SK-N-SH treated with all-trans-retinoic acid at 6 μM for 48 hours (cell line): ENCODE measurements at regions not wholly inside any gene's neighbourhood (a gene's known extent, or its start where the extent isn't known, plus 50 kb on each side); places are given as distances from the start of the nearest gene placed in this dataset.

ENCODE experiments used
- ATAC-seq: fragments of 200-7000 bp; cut with Tn5 transposase; 3 replicates; pipeline ENCODE4 v1.9.1; 2020; ENCODE audit warnings: mild to moderate bottlenecking, moderate library complexity
- ARNTL ChIP-seq: fragments of 450-650 bp; formaldehyde crosslinking; IDR thresholded peaks from 2 replicates; pipeline ENCODE4 v1.5.0; 2020; ENCODE audit warnings: low read depth, mild to moderate bottlenecking, moderate library complexity, borderline replicate concordance
- BACH2 ChIP-seq: fragments of 250-450 bp; sonication (Bioruptor Pico); IDR thresholded peaks from 2 replicates; pipeline ENCODE4 v1.9.0; 2021; ENCODE audit warnings: mild to moderate bottlenecking, borderline replicate concordance
- ESRRG ChIP-seq: fragments of 250-450 bp; sonication (Bioruptor Pico); IDR thresholded peaks from 2 replicates; pipeline ENCODE4 v1.6.1; 2021; ENCODE audit warnings: mild to moderate bottlenecking
- GLIS3 ChIP-seq: fragments of 250-450 bp; sonication (Bioruptor Pico); IDR thresholded peaks from 2 replicates; pipeline ENCODE4 v1.5.0; 2020; ENCODE audit warnings: mild to moderate bottlenecking, moderate library complexity
- ISL1 ChIP-seq: fragments of 250-450 bp; sonication (Bioruptor Pico); IDR thresholded peaks from 2 replicates; pipeline ENCODE4 v2.1.2; 2022; ENCODE audit warnings: mild to moderate bottlenecking, moderate library complexity
- OSR1 ChIP-seq: fragments of 250-450 bp; sonication (Bioruptor Pico); IDR thresholded peaks from 2 replicates; pipeline ENCODE4 v1.8.0; 2022; ENCODE audit warnings: moderate library complexity, mild to moderate bottlenecking, inconsistent platforms
- PPARA ChIP-seq: fragments of 250-450 bp; sonication (Bioruptor Pico); IDR thresholded peaks from 2 replicates; pipeline ENCODE4 v1.5.0; 2020; ENCODE audit warnings: mild to moderate bottlenecking, borderline replicate concordance
- RARB ChIP-seq: fragments of 250-450 bp; sonication (Bioruptor Pico); IDR thresholded peaks from 2 replicates; pipeline ENCODE4 v1.8.0; 2021; ENCODE audit warnings: mild to moderate bottlenecking, moderate library complexity
- SNAI2 ChIP-seq: fragments of 250-450 bp; sonication (Bioruptor Pico); IDR thresholded peaks from 2 replicates; pipeline ENCODE4 v1.5.0; 2020; ENCODE audit warnings: mild to moderate bottlenecking, moderate library complexity
- TCF4 ChIP-seq: fragments of 250-450 bp; sonication (Bioruptor Pico); IDR thresholded peaks from 2 replicates; pipeline ENCODE4 v1.8.0; 2021; ENCODE audit warnings: mild to moderate bottlenecking, moderate library complexity, borderline replicate concordance
- TOX ChIP-seq: fragments of 250-450 bp; sonication (Bioruptor Pico); IDR thresholded peaks from 2 replicates; pipeline ENCODE4 v1.8.0; 2021; ENCODE audit warnings: mild to moderate bottlenecking, moderate library complexity, borderline replicate concordance
- TSHZ2 ChIP-seq: fragments of 250-450 bp; sonication (Bioruptor Pico); IDR thresholded peaks from 2 replicates; pipeline ENCODE4 v1.5.0; 2020; ENCODE audit warnings: mild to moderate bottlenecking, moderate library complexity
- ZC3H10 ChIP-seq: fragments of 250-450 bp; sonication (Bioruptor Pico); IDR thresholded peaks from 2 replicates; pipeline ENCODE4 v1.5.1; 2021; ENCODE audit warnings: mild to moderate bottlenecking, moderate library complexity
- ZFP3 ChIP-seq: fragments of 250-450 bp; sonication (Bioruptor Pico); IDR thresholded peaks from 2 replicates; pipeline ENCODE4 v1.5.0; 2020; ENCODE audit warnings: mild to moderate bottlenecking, moderate library complexity
- ZNF565 ChIP-seq: fragments of 450-650 bp; formaldehyde crosslinking; conservative IDR thresholded peaks from 2 replicates; pipeline ENCODE4 v1.5.0; 2020; ENCODE audit warnings: low read depth, mild to moderate bottlenecking, moderate library complexity
- ZNF70 ChIP-seq: fragments of 450-650 bp; formaldehyde crosslinking; IDR thresholded peaks from 2 replicates; pipeline ENCODE4 v1.5.0; 2020; ENCODE audit warnings: mild to moderate bottlenecking, moderate library complexity
- ZNF8 ChIP-seq: fragments of 450-650 bp; formaldehyde crosslinking; IDR thresholded peaks from 2 replicates; pipeline ENCODE4 v1.5.0; 2020; ENCODE audit warnings: mild to moderate bottlenecking, moderate library complexity
- TF ChIP-seq, protein P1 (sequence below): fragments of 250-450 bp; sonication (Bioruptor Pico); IDR thresholded peaks from 2 replicates; pipeline ENCODE4 v1.8.0; 2020; ENCODE audit warnings: mild to moderate bottlenecking, moderate library complexity, borderline replicate concordance
- TF ChIP-seq, protein P2 (sequence below): fragments of 250-450 bp; sonication (Bioruptor Pico); IDR thresholded peaks from 2 replicates; pipeline ENCODE4 v1.5.1; 2020; ENCODE audit warnings: low read depth, mild to moderate bottlenecking, moderate library complexity
- TF ChIP-seq, protein P3 (sequence below): fragments of 250-450 bp; sonication (Bioruptor Pico); IDR thresholded peaks from 2 replicates; pipeline ENCODE4 v1.8.0; 2021; ENCODE audit warnings: low read depth, mild to moderate bottlenecking, moderate library complexity, borderline replicate concordance

- TF ChIP-seq ZNF8 (CRISPR knock-in tag) (no peak), ESRRG (CRISPR knock-in tag) (no peak), BACH2 (CRISPR knock-in tag) (no peak), TCF4 (CRISPR knock-in tag) (no peak), ZNF565 (CRISPR knock-in tag) (no peak), ARNTL (CRISPR knock-in tag) (no peak), ISL1 (CRISPR knock-in tag) (no peak), OSR1 (no peak), TSHZ2 (CRISPR knock-in tag) (no peak)
- TF ChIP-seq, protein P1, sequence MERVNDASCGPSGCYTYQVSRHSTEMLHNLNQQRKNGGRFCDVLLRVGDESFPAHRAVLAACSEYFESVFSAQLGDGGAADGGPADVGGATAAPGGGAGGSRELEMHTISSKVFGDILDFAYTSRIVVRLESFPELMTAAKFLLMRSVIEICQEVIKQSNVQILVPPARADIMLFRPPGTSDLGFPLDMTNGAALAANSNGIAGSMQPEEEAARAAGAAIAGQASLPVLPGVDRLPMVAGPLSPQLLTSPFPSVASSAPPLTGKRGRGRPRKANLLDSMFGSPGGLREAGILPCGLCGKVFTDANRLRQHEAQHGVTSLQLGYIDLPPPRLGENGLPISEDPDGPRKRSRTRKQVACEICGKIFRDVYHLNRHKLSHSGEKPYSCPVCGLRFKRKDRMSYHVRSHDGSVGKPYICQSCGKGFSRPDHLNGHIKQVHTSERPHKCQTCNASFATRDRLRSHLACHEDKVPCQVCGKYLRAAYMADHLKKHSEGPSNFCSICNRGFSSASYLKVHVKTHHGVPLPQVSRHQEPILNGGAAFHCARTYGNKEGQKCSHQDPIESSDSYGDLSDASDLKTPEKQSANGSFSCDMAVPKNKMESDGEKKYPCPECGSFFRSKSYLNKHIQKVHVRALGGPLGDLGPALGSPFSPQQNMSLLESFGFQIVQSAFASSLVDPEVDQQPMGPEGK (CRISPR knock-in tag) = no peak
- no peak for ATAC-seq
These were observed 299.1 kb upstream of the ROPN1 start for GRCh38 chr3:124291008-124291407.

DNA sequence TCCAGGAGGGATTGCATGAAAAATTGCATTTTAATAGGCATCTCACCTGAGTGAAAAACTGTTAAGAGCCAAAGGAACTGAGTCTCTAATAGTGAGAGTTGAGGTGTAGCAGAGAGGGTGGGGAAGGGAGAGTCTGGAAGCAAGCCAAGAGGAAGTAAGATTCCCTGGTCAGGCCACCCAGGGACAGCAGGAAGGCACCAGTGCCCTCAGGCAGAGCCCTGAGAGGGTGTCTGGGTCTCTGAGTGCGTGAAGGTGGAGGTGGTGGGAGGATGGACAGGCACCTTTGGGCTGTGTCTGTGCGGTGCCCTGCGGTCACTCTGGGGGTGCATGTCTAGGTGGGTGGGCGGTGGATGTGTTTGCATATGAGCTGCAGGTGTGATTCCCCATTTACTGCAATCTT, 300.4 kb upstream of the ROPN1 start:
- no peak for TF ChIP-seq OSR1
- TF ChIP-seq, protein P2, sequence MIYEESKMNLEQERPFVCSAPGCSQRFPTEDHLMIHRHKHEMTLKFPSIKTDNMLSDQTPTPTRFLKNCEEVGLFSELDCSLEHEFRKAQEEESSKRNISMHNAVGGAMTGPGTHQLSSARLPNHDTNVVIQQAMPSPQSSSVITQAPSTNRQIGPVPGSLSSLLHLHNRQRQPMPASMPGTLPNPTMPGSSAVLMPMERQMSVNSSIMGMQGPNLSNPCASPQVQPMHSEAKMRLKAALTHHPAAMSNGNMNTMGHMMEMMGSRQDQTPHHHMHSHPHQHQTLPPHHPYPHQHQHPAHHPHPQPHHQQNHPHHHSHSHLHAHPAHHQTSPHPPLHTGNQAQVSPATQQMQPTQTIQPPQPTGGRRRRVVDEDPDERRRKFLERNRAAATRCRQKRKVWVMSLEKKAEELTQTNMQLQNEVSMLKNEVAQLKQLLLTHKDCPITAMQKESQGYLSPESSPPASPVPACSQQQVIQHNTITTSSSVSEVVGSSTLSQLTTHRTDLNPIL (CRISPR knock-in tag) = no peak
- no peak for TF ChIP-seq ZNF565 (CRISPR knock-in tag)
- no peak for TF ChIP-seq RARB (CRISPR knock-in tag)
- TF ChIP-seq ZC3H10 (CRISPR knock-in tag) = no peak
- no peak for TF ChIP-seq ARNTL (CRISPR knock-in tag)
- no peak for TF ChIP-seq TSHZ2 (CRISPR knock-in tag)
- TF ChIP-seq ZFP3 (CRISPR knock-in tag) = no peak
- no peak for TF ChIP-seq PPARA (CRISPR knock-in tag)
- TF ChIP-seq, protein P3, sequence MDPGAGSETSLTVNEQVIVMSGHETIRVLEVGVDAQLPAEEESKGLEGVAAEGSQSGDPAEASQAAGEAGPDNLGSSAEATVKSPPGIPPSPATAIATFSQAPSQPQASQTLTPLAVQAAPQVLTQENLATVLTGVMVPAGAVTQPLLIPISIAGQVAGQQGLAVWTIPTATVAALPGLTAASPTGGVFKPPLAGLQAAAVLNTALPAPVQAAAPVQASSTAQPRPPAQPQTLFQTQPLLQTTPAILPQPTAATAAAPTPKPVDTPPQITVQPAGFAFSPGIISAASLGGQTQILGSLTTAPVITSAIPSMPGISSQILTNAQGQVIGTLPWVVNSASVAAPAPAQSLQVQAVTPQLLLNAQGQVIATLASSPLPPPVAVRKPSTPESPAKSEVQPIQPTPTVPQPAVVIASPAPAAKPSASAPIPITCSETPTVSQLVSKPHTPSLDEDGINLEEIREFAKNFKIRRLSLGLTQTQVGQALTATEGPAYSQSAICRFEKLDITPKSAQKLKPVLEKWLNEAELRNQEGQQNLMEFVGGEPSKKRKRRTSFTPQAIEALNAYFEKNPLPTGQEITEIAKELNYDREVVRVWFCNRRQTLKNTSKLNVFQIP = no peak
- TF ChIP-seq SNAI2 = no peak
- TF ChIP-seq ZNF70 (CRISPR knock-in tag) = no peak
- TF ChIP-seq GLIS3 (CRISPR knock-in tag) = no peak
- no peak for TF ChIP-seq ZNF8 (CRISPR knock-in tag)
- no peak for TF ChIP-seq TCF4 (CRISPR knock-in tag)
- no peak for TF ChIP-seq TOX (CRISPR knock-in tag)
- TF ChIP-seq ESRRG (CRISPR knock-in tag) = no peak
- TF ChIP-seq, all 23 proteins: peak for 0
- ATAC-seq = no peak

- no peak for ATAC-seq
- TF ChIP-seq, protein P1 (CRISPR knock-in tag) = no peak
- no peak for TF ChIP-seq TCF4 (CRISPR knock-in tag)
- TF ChIP-seq ZNF565 (CRISPR knock-in tag) = no peak
- no peak for TF ChIP-seq ISL1 (CRISPR knock-in tag)
- TF ChIP-seq TSHZ2 (CRISPR knock-in tag) = no peak
- TF ChIP-seq, protein P2 (CRISPR knock-in tag) = no peak
- TF ChIP-seq ZNF70 (CRISPR knock-in tag) = no peak
These were observed 301.7 kb upstream of the ROPN1 start for GRCh38 chr3:124293584-124293983.
